AG04449 (cell line): ENCODE measurements at regions not wholly inside any gene's neighbourhood (a gene's known extent, or its start where the extent isn't known, plus 50 kb on each side); places are given as distances from the start of the nearest gene placed in this dataset.

Experiments used
- CTCF ChIA-PET: fragments of 350-600 bp; formaldehyde crosslinking; extraction: SDS; loops from one replicate; lab custom pipeline; 2021; ENCODE audit warnings: antibody characterized with exemption; lab: Yijun Ruan, JAX
- POLR2A ChIA-PET: fragments of 400-600, 350-600 bp; formaldehyde crosslinking; extraction: SDS; loops from one replicate; lab custom pipeline; 2020; ENCODE audit warnings: antibody characterized with exemption, inconsistent platforms; lab: Yijun Ruan, JAX
- DNase-seq: peaks from one replicate; pipeline ENCODE4 v3.0.0-alpha.2; 2010; ENCODE audit warnings: low read depth, low spot score
- H3K4me3 ChIP-seq: 2 replicates; pipeline ENCODE4 v1.5.1; 2011; ENCODE audit warnings: low read depth, mild to moderate bottlenecking, control low read depth, low read length
- TF ChIP-seq, protein P1 (sequence below): IDR thresholded peaks from one replicate; pipeline ENCODE4 v1.5.1; 2011; ENCODE audit warnings: mild to moderate bottlenecking, moderate library complexity, low read length, control low read depth, inconsistent platforms; ENCODE audit not compliant: insufficient read depth; ENCODE audit errors: missing control alignments

DNA sequence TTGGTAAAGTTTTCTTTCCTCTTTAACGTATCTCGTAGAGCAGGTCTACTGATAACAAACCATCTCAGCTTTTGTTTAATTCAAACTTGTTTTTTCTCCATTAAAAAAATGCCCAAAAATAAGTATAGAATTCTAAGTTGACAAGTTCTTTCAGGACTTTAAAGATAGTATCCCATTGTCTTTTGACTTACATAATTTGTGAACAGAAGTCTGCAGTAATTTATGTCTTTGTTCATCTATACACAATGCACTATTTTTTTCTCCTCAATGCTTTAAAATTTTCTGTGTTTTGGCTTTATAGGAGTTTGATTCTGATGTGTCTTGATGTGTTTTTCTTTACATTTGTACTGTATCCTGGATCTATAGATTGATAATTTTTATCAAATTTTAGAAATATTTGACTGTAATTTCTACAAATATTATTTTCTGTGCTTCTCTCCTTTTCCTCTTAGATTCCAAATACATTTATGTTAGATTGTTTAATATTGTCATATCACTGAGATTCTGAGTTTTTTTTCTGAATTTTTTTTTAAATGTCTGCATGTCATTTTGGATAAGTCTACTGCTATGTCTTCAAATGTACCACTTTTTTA is 143.3 kb downstream of the FTCDNL1 start:
- CTCF ChIA-PET: interaction anchor here (1.4 to 3.0 kb wide), 2 partner anchors 32 to 1394 kb away, joined by 3 to 8 read pairs; no protein-coding TSS in a partner anchor
- TF ChIP-seq, protein P1, sequence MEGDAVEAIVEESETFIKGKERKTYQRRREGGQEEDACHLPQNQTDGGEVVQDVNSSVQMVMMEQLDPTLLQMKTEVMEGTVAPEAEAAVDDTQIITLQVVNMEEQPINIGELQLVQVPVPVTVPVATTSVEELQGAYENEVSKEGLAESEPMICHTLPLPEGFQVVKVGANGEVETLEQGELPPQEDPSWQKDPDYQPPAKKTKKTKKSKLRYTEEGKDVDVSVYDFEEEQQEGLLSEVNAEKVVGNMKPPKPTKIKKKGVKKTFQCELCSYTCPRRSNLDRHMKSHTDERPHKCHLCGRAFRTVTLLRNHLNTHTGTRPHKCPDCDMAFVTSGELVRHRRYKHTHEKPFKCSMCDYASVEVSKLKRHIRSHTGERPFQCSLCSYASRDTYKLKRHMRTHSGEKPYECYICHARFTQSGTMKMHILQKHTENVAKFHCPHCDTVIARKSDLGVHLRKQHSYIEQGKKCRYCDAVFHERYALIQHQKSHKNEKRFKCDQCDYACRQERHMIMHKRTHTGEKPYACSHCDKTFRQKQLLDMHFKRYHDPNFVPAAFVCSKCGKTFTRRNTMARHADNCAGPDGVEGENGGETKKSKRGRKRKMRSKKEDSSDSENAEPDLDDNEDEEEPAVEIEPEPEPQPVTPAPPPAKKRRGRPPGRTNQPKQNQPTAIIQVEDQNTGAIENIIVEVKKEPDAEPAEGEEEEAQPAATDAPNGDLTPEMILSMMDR: no peak
- POLR2A ChIA-PET: no interaction called here
- no peak for DNase-seq
- H3K4me3 ChIP-seq: no peak overlapping the region

DNA sequence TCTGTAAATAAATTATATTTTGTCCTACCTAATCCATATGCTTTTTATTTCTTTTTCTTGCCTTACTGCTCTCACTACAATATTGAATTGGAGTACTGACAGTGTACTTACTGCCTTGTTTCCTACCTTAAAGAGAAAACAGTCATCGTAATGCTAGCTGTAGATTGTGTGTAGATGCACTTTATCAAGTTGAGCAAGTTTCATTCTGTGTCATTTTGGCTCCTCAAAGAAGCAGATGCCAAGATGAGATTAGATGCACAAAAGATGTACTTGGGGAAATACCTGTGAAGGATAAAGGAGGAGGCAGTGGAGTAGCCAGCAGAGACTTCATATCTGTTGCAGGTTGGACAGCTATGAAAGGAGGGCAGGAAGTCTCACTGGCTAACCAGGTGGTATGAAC is 145.5 kb downstream of the FTCDNL1 start:
- CTCF ChIA-PET: interaction anchor here (1.5 to 3.0 kb wide), 2 partner anchors 29 to 35 kb away, joined by 4 to 28 read pairs; no protein-coding TSS in a partner anchor
- no peak overlapping the region for H3K4me3 ChIP-seq

DNA sequence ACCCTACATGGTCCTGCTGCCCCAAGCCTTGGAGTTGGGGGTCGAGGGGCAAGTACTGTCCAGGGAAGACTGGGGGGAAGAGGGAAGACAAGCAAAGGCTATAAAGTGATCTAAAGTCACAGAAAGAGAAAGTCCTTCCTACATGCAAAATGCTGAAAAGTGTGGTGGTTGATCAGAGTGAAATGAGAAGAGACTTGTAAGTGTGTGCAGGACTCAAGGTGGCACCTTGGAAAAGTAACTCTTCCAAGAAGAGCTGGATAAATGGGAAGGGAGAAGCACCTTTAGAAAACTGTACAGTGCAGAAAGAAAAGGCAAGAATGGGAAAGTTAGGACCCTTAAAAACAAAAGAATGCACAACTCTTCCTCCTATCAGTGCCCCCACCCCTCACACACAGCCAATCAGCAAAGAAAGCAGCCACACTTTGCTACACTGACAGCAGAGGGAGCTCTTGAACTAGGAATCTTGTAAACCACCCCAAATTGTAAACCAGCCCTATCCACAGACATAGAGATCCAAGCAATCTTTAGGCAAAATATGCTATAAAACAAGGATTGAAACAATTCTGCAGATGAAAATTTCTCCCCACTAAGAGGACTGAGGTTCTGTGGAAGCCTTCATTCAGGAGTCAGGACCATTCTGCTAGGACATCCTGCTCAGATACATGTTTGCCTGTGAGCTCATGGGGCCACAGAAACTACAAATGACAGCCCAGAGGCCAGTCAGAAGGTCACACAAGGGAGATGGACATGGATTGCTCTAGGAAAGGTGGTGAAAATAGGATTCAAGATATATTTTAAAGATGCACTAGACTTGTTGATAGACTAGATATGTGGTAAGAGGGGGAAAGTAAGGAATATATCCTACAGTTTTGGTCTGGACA is 146.4 kb downstream of the FTCDNL1 start:
- CTCF ChIA-PET: interaction anchor here (1.0 to 3.0 kb wide), 7 partner anchors 10 to 216 kb away, joined by 3 to 28 read pairs (median 4); no protein-coding TSS in a partner anchor
- TF ChIP-seq, protein P1: peak; percentile 40
- no peak overlapping the region for H3K4me3 ChIP-seq
- DNase-seq: no peak
- POLR2A ChIA-PET: no interaction called here

More for the DNA sequence above, 145.5 kb downstream of the FTCDNL1 start:
- DNase-seq: no peak
- POLR2A ChIA-PET: no interaction called here
- TF ChIP-seq, protein P1: no peak

DNA sequence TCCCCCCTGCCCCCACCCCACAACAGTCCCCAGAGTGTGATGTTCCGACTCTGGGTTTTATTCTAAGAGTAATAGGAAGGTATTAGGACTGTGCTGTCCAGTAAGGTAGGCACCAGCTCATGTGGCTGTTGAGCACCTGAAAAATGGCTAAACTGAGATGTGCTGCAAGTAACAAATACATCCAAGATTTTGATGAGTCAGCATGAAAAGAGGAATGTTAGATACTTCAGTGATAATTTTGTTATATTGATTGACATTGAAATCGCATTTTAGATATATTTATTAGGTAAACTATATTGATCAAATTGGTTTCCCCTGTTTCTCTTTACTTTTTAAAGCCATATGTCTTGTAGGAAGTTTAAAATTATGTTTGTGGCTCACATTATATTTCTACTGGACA is 147.8 kb downstream of the FTCDNL1 start:
- no peak overlapping the region for H3K4me3 ChIP-seq
- TF ChIP-seq, protein P1: no peak
- ChIA-PET CTCF (interaction anchor here (1.2 to 3.0 kb wide), 2 partner anchors 9 to 37 kb away, joined by 4 to 28 read pairs; no protein-coding TSS in a partner anchor), POLR2A (no interaction called here)
- no peak for DNase-seq

DNA sequence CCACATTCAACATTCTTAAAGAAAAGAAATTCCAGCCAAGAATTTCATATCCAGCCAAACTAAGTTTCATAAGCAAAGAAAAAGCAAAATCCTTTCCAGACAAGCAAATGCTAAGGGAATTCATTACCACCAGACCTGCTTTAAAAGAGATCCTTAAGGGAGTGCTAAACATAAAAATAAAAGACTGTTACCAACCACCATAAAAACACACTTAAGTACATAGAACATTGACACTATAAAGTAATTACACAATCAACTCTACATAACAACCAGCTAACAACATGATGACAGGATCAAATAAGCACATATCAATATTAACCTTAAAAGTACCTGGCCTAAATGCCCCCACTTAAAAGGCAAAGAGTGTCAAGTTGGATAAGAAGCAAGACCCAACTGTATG is 153.5 kb downstream of the FTCDNL1 start:
- DNase-seq: no peak
- CTCF ChIA-PET: no interaction called here
- TF ChIP-seq, protein P1: no peak
- no peak overlapping the region for H3K4me3 ChIP-seq
- POLR2A ChIA-PET: no interaction called here

DNA sequence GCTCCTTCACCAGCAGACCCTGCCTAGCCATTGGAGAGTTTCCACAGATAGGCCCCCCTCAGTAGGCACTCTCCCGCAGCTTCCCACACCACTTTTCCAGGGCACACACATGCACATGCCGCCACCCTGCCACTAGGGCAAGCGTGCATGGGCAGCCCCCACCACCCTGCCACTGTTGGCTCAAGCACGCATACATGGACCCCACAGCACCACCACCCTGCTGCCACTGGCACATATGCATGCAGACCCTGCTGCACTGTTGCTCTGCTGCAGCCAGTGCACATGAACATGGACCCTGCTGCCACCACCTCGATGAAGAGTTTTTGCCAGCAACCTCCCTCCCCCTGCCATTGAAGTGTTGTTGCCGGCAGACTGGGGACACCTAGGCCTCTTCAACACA is 154.9 kb downstream of the FTCDNL1 start:
- TF ChIP-seq, protein P1: no peak
- POLR2A ChIA-PET: no interaction called here
- DNase-seq: no peak
- CTCF ChIA-PET: no interaction called here
- no peak overlapping the region for H3K4me3 ChIP-seq
